Stromal cell of bone marrow (primary cell): ENCODE measurements at regions not wholly inside any gene's neighbourhood (a gene's known extent, or its start where the extent isn't known, plus 50 kb on each side); places are given as distances from the start of the nearest gene placed in this dataset.

Experiments used
- DNase-seq: peaks from one replicate; pipeline ENCODE4 v3.0.0-alpha.2; 2012; ENCODE audit warnings: low read depth

GRCh38 chr15:39084674-39085530 is 496.0 kb upstream of the THBS1 start:
- DNase-seq = peak; percentile 45

- no peak for DNase-seq
Measured at GRCh38 chr15:39086641-39087040, 494.2 kb upstream of the THBS1 start.

GRCh38 chr15:39088156-39088555 is 492.7 kb upstream of the THBS1 start:
- DNase-seq = no peak

- DNase-seq = no peak
Measured at GRCh38 chr15:39092354-39092753, 488.5 kb upstream of the THBS1 start.

- no peak for DNase-seq
Measured at GRCh38 chr15:39092761-39093160, 488.1 kb upstream of the THBS1 start.

- DNase-seq = no peak
Measured at GRCh38 chr15:39094116-39094515, 486.8 kb upstream of the THBS1 start.

- DNase-seq = no peak
Measured at GRCh38 chr15:39095218-39095879, 485.5 kb upstream of the THBS1 start.

- DNase-seq = no peak
Measured at GRCh38 chr15:39096608-39097205, 484.2 kb upstream of the THBS1 start.

- DNase-seq = no peak
Measured at GRCh38 chr15:39099524-39099923, 481.4 kb upstream of the THBS1 start.

GRCh38 chr15:39100106-39100660 is 480.7 kb upstream of the THBS1 start:
- no peak for DNase-seq

- DNase-seq = no peak
Measured at GRCh38 chr15:39102431-39102830, 478.4 kb upstream of the THBS1 start.

GRCh38 chr15:39106950-39107349 is 473.9 kb upstream of the THBS1 start:
- no peak for DNase-seq

- DNase-seq = no peak
Measured at GRCh38 chr15:39108021-39108420, 472.9 kb upstream of the THBS1 start.

GRCh38 chr15:39110336-39110735 is 470.5 kb upstream of the THBS1 start:
- DNase-seq = peak; percentile 51

GRCh38 chr15:39110746-39111145 is 470.1 kb upstream of the THBS1 start:
- peak; percentile 49 for DNase-seq

- no peak for DNase-seq
Measured at GRCh38 chr15:39113741-39114140, 467.1 kb upstream of the THBS1 start.

- no peak for DNase-seq
Measured at GRCh38 chr15:39114690-39115378, 466.0 kb upstream of the THBS1 start.

- DNase-seq = peak; percentile 39
Measured at GRCh38 chr15:39115379-39116057, 465.4 kb upstream of the THBS1 start.

GRCh38 chr15:39118510-39118909 is 462.4 kb upstream of the THBS1 start:
- DNase-seq = peak; percentile 91

GRCh38 chr15:39124155-39124552 is 456.7 kb upstream of the THBS1 start:
- peak; percentile 28 for DNase-seq

GRCh38 chr15:39124553-39125171 is 456.2 kb upstream of the THBS1 start:
- DNase-seq = peak; percentile 29
